GM18517 (cell line): ENCODE measurements at regions not wholly inside any gene's neighbourhood (a gene's known extent, or its start where the extent isn't known, plus 50 kb on each side); places are given as distances from the start of the nearest gene placed in this dataset.
"Not testable (repeated sequence)": the region's sequence is repeated elsewhere in the genome, so short reads cannot be mapped to it uniquely, and the experiment has no call there.

Experiments used
- ATAC-seq: cut with Tn5 transposase; IDR thresholded peaks from one replicate; pipeline ENCODE4 v1.9.1; 2021; ENCODE audit warnings: mild to moderate bottlenecking, moderate library complexity; ENCODE audit not compliant: unreplicated experiment

GRCh38 chr1:102821707-102822106 lies 286.6 kb downstream of the COL11A1 start:
- no peak for ATAC-seq

GRCh38 chr1:102800406-102800805 lies 307.9 kb downstream of the COL11A1 start:
- no peak for ATAC-seq

DNA sequence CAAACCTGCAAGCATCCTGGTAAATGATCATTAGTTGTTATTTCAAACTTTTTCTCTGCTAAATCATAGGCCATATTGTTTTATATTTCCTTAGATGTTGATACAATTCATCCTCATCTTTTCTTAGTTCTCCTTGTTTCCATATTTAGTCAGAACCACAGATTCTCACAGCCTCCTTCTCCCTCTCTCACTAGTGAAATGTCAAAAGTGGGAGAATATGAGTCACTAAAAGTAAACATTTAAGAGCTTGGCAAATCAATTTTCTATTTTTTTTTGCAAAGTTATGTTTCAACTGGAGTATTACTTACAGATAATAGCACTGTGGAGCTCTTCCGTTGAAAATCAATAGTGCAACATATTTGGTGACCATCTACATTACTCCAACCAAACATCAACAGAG lies 308.8 kb downstream of the COL11A1 start:
- no peak for ATAC-seq

- no peak for ATAC-seq
These were observed 309.6 kb downstream of the COL11A1 start for GRCh38 chr1:102798718-102799117.

DNA sequence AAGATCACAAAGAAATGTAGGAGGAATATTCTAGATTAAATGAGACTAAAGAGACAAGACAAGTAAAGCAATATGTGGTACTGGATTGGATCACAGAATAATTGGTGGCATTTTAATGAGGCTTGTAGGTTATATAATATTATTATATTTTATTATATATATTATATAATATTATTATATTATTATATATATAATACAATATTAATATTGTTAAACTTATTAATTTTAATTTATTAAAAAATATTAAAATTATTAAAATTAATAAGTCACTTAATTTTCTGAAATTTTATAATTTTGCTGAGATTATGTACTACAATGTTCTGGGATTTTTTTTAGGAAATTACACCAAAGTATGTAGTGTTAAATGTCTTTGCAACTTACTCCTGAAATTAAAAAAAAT lies 311.9 kb downstream of the COL11A1 start:
- ATAC-seq, result no peak

DNA sequence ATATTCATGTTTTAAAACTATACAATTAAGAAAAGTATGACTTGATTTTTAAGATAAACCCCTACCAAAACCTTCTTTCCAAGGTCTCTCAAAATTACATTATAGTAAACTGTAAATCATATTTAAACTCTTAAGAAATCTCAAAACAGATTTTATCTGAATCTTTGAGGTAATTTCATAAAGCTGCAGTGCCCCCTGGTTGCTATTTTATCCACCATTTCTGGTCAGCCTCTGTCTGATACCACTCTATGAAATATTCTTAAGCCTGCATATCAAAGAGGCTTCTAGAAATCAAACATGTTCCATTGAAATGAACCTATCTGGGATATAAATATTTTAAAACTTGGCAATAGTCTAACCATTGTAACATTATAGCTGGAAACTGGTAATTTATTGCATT lies 317.3 kb downstream of the COL11A1 start:
- no peak for ATAC-seq

DNA sequence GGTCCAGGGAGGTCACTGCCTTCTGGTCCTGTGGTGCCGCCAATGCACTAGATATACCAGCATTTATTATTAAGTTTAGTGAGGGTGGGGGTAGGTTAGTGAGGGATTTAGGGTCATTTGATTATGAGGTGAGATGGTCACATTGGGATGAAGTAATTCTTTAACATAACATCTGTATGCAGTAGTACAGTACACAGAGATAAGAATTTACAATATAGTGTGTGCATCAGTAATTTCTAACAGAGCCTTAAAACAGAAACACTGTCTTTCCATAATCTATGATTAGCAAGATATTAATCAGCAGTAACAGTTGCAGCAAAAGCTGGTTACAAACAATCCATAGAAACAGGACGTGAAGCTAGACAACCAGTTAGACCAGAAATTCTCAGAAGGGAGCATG lies 318.4 kb downstream of the COL11A1 start:
- not testable (repeated sequence) for ATAC-seq

- no peak for ATAC-seq
These were observed 324.8 kb downstream of the COL11A1 start for GRCh38 chr1:102783487-102783886.

DNA sequence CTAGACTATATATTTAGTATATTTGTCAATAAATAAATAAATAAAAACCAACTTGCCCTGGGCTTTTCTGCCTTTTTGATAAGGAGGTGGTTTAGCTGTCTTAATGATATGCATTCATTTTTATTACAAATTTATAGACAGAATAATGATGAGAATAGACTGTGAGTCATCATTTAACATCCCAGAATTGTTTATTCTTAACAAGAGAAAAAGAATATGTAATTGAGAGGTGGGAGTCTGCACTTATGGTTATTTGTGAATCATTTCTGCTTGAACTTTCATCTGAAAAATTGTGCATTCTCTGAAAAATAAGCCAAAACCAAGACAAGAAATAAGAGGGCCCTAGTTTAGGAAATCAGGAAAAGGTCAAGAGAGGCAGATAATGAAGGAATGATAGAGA lies 326.2 kb downstream of the COL11A1 start:
- no peak for ATAC-seq

DNA sequence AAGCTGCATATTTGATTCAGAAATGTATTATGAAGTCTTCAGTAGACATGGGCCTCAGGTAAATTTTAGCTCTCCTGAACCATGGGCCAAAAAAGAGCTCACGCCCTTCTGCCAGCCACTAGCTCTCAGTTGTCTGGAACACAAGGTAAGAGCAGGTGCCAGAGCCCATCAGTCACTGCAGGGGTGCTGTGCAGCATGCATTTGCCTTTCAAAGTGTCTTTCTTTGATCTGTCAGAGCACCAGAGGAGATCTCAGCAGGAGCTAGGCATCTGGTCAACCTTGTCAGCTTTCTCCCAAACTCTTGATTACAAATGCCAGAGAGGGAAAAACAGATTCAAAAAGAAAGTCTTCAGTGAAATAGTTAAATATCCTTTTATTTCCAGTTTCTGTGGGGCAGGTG lies 332.3 kb downstream of the COL11A1 start:
- no peak for ATAC-seq

DNA sequence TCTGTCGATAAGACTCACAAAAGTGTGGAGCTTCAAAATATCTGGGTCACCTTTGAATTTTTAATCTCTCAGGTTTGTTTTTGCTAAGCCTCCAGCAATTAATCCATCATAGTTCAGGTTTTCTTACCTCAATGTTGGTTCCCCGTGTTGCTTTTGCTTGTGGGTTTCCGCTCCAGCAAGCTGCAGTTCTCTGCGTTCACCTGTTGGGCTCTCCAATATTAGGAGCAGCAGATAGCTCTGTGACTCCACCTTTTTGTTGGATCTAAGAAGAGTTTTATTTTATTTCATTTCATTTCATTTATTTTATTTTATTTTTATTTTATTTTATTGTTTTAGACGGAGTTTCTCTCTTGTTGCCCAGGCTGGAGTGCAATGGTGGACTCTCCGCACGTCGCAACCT lies 335.5 kb downstream of the COL11A1 start:
- ATAC-seq, result no peak

DNA sequence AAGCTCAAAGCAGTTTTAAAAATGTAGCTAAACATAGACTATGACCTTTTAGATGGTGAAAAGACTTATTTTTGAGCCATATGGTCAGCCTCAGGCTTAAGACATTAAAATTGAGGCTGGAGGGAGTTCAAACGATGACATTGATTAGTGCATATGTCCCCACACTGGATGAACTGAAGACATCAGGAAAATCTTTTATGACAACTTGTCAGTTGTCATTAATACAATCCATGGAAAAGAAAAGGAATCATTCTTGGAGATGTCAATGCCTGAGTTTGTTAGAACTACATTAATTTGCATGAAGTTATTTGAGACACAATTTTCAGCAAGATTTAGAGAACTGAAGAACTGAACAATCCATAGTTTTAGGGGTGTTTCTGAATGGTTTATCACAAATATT lies 349.9 kb downstream of the COL11A1 start:
- ATAC-seq, result no peak

DNA sequence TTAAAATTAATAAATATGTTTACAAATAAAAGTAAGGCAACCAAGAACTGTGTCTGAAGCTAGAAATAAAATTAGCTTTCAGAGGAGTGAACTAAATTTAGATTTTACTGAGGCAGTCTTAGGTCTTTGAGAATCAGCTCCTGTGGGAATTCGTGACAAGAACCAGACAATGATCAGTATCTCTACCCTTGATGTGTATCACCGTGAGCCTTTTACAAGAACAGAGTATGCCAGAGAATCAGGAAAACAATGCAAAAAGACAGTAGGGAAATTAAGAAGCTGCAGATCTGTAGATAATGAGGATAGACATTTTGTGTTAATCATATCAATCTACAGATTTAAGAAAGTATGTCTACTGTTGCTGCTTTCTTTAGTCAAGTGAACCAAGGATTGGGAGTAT lies 351.0 kb downstream of the COL11A1 start:
- no peak for ATAC-seq

GRCh38 chr1:102751111-102751510 lies 357.2 kb downstream of the COL11A1 start:
- ATAC-seq, result no peak

- ATAC-seq, result no peak
These were observed 365.9 kb downstream of the COL11A1 start for GRCh38 chr1:102742426-102742825.

GRCh38 chr1:102733491-102734236 lies 374.7 kb downstream of the COL11A1 start:
- ATAC-seq, result no peak

DNA sequence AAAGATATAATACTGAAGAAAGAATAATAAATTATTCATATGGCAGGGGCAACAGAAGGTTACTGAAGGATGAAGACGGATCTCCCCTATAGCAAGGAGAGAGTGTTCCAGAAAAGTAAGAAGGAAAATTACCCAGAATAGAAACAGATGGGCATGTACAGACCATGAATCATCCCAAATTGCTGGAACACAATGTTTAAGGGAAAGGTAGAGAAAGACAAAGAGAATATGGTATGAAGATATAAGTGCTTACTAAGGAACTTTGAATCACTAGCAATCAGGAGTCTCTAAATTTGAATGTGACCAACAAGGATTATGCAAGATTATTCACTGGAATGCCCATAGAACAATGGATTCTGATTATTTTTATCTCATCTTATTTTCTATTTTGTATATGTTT lies 375.4 kb downstream of the COL11A1 start:
- no peak for ATAC-seq

GRCh38 chr1:102726417-102726816 lies 381.9 kb downstream of the COL11A1 start:
- no peak for ATAC-seq

GRCh38 chr1:102724741-102725140 lies 383.6 kb downstream of the COL11A1 start:
- ATAC-seq, result no peak

GRCh38 chr1:102715150-102715549 lies 393.2 kb downstream of the COL11A1 start:
- no peak for ATAC-seq

- ATAC-seq, result no peak
These were observed 408.8 kb downstream of the COL11A1 start for GRCh38 chr1:102699524-102699923.

DNA sequence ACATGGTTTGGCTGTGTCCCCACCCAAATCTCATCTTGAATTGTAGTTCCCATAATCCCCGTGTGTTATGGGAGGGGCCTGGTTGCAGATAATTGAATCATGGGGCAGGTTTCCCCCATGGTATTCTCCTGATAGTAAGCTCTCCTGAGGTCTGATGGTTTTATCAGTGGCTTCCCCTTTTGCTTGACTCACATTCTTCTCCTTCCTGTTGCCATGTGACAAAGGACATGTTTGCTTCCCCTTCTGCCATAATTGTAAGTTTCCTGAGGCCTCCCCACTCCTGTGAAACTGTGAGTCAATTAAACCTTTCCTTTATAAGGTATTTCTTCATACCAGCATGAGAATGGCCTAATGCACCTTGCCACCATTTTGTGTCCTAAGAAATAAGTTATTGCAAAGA lies 415.0 kb downstream of the COL11A1 start:
- no peak for ATAC-seq

GRCh38 chr1:102691592-102692090 lies 416.7 kb downstream of the COL11A1 start:
- no peak for ATAC-seq
